ENCODE measurements at regions not wholly inside any gene's neighbourhood (a gene's known extent, or its start where the extent isn't known, plus 50 kb on each side); places are given as distances from the start of the nearest gene placed in this dataset.

DNA sequence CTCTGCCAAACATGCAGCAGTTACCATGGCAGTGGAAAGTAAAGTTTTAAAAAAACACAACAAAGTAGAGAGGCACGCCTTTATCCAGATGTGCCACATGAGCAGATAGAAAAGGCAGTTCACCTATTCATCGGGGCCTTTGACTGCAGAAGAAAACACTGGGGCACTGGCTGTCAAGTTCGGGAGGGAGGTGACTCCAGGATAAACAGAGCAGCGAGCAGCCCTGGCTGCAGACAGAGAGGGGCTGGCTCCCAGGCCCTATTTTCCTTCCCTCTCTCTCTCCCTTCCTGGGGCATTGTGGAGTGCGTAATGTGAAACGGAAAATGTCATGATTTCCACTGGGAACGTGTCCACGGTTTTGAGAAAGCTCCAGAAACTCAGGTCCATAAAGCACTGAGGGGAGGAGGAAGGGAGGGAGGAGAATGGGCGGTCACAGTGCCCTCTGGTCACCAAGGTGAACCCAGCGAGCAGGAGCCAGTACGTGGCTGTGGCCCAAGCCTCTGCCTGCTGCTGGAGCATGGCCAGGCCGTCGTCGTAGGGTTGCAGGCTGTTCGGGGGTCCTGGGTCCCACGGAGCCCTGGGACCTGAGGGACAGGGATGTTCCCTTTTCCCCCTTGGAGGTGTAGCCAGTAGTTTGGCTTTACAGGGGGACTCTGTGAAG is 114.7 kb upstream of the IRF2BP2 start:
- no peak for DNase-seq

DNA sequence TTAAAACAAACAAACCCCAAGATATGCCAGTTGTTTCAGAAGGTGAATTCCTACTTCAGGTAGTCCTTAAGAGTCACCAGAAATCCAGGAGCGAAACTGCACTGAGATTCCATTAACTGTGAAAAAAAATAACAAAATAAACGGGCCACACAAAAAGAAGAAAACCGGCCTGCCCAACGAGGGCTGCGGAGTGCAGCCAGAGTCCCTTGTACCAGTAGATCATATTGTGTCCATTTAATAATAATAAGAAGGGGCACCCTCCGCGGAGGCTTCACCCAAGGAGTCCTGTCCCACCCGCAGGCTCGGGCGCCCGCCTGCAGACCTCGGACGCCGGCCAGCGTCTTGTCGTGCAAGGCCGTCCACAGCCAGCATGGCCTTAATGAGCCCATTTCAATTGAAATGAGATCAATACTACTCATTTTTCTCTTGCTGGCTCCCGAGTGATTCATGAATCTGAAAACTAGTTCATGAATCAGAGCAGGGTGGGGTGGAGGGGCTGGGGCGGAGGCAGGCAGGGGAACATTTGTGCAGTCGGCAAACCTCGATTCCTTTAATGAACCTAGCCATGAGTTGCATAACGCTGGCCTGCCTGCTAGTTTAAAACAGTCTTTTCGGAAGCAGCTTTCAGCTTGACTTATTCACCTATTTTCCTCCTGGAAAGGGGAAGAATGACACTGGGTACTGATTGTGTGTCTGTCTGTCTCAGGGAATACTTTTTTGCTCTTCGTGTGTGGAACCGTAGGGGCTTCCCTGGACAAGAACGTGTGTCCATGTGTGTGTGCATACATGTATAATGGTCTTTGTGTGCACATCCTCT is 113.1 kb upstream of the IRF2BP2 start:
- no peak for DNase-seq

DNA sequence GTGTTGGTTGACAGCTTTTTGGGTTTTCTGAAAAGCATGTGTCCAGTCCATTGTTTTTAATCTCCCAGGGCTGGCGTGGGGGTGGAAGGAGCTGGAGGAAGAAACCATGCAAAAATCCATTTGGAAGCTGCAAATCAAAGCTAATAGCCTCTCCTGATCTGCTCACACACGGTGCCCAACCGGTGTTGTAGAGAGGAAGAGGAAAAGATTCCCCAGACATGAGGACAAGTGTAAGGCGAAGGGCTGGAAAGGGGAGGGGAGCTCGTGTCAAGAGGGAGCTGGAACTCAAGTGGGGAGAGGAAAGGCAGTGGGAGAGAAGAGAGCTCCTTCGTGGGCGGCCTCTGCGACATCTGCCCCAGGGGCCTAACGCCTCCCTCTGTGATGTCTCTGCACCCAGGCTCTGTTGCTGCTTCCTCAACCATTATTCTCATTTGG is 112.3 kb upstream of the IRF2BP2 start:
- no peak for DNase-seq

DNA sequence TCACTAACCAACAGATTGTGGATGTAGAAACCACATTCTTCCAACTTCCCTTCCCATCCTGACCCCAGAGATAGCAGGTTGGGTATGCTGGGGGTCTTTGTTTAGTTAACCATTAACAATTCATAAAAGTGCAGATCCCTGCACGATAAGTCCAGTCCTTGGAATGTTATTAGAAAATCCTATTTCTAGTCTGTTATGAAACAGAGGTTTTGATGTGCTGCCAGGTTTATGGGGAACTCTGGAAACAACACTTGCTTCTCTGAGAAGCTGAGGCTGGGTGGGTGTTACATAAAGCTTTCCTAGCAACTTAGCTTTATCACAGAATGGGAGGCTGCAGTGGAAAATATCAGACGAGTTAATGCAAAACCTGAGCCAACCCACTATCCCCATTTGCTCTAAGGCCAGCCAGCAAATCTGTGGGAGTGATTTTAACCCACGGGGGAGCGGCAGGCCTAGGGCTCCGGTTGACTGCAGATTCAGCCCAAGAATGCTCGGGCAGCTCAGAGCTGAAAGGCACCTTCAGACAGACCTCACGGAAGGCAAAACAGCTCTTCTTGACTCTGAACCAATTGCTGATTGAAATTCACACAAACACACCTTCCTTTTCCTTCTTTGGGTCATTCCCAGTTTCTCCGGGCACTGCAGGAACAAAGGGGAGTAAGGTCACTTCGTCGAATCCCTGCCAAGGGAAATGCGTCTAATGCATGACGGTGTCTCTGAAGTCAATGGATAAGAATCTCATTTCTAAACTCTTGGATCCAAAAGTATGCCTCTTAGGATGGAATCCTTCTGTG is 111.7 kb upstream of the IRF2BP2 start:
- no peak for DNase-seq

DNA sequence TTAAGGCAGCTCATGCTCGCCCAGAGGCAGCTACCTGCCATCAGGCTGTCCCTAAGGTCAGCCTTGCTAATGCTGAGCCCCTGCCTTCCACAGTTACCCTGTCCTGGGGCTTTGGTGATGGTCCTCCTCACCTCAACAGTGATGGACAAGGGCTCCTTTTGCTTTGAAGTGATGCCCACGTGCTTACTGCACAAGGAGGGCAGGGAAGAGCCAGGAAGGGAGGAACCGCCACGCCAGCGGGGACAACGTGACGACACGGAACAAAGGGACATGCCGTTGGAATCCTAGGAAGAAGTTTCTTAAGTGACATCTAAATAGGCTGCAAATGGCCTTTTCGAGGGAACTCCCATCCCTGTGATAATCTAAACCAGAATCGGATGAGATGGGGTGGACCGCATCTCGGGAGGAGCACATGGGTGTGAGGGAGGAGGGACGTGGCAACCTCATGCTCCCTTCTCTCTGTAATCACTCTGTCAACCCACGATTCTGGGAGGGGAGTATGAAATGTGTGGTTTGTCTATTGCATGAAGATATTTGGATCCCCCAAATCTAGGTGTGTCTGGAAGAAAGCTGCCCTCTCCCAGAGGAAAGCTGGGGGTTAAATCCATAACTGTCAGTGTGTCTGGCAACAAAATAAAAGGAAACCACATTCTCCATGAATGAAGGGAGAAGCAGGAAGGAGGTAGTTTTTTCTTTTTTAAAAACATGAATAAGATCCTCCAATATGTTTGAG is 110.9 kb upstream of the IRF2BP2 start:
- no peak for DNase-seq

DNA sequence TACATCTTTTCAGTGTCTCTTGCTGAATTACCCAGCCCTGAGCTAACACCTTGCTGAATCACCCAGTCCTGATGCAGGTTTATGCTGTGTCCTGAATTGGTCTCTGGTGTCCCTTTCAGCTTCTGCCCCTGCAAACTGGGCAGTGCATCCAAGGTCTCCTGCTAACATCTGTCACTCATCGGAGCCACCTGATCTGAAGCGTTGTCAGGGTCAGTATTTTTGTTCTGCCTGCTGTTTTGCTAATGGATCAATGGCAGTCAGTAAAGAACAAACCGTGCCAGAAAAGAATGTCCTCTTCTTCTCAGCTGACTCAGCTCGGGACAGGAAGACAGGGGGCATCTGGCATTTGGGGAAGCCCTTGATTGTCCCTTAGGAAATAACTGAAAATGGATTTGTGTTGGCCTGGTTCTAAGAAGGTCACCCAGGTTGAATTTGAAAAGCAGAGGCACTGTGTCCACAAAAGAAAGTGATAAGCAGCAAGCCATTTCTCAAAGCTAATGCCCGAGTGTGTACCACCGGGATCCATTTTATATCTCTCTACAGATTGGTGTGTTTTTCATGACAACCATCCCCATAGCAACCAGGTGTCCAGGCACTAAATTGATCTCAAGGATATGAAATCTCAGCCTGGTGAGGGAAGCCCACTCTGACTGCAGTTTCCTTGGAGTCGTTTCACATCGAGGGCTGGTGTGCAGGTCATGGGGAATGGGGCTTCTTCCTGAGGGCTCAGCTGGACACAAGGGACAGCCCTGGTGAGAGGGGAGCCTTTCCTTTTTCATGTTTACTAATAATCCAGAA is 109.7 kb upstream of the IRF2BP2 start:
- no peak for DNase-seq

DNA sequence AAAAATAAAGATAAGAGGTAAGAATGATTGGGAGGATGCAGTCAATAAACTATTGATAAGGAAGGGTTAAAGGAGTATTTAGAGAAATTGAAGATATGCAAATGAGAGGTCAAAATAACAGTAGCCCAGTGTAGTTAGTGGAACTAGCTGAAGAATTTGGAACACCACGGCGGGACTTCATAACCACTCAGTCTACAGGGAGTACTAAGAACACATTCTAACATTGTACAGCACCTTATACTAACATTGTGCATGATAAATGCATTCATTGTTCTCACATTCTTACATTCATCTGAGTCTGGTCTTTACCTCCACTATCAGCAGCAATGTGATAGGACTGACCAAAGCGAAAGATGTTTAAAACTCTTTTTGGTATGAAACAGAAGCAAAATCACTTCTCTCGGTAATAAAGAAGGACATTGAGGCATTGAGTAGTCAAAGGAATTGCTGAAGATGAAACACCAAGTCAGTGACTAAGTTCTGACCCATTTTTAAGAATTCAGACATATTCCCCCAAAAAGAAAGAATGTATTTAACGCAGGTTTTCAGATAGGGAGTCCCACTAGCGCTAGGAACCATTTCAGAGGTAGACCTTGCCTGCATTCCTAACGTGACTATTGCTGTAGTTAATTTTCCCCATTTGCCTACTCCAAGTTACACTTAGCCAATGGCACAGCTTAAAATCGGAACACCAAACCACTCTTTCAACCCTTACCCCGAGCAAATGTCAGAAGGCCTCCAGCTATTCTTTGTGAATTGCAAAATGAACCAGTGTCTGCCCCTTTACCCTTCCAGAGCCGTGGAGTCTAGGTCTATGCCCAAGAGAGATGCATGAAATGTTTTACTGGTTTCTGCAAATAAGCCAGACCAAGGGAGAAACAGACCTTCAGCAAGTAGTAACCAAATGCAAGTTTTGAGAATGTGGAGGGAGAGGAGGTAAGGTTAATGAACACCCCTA is 108.8 kb upstream of the IRF2BP2 start:
- DNase-seq = no peak

DNA sequence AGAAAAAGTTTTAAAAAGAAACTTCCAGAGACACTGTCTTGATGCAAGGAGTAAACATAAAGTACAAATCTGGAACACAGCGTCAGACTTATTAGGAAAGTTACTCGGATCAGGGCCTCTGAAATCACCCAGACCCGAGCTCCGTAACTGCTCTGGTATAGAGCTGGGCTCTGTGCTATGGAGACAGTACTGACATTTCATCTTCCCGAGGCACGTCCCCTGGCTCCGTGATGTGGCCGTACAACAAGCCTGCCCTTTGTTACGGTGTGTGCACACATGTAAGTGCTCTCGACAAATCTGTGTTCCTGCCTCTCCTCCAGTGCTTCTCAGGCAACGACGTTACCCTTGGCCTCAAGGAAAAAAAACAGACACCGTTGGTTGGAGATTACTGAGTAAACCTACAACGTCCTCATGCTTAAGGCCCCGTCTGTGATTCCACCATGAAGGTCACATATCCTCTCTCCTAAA is 107.0 kb upstream of the IRF2BP2 start:
- no peak for DNase-seq

DNA sequence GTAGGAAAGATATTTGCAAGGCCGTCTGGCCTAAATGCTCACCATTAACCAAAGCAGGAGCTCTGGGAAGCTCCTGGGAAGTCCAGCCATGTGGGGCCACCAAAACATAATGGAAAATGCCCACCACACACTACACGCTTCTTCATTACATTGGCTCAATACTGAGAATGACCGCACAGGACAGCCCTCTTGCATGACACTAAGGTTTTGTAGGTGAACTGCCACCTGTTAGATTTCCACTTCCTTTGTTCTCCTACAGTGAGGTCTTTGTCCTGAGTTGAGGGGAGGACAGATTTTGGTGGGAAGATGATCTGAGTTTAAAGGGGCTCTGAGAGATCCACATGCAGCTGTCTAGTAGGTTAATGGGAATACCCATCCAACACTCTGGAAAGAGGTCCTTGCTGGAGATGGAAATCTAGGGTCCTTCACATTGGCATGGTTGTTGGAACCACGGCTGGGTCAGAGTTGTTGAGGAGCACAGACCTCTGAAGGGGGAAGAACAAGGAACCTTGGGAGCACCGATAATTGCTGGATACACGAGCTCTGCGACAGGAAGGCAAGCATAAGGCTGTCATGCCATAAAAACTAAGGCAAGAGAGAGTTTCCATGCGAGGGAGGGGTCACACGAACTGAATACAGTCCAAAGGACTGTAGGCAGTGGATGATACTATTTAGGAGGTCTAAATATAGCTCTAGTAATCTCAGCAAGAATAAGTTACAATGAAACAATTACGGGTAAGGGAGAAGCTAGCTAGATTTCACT is 105.5 kb upstream of the IRF2BP2 start:
- no peak for DNase-seq

DNA sequence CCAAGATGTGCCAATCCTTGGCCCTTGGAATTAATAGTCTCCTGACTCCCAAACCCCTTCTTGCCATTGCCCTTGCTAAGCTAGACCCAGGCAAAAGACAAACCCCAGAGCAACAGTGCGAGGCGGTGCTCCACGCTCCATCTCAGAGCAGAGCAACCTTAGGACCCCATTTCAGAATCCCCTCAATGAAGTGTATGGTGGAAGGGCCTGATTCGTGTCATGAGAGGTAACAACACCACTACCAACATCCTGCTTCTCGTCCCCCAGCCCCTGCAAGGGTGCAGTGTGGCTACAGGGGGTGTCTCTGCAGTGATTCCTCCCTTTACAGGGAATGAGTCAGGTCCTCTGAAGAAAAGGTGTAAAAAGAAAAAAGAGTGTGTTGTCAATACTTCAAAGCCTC is 103.9 kb upstream of the IRF2BP2 start:
- no peak for DNase-seq

DNA sequence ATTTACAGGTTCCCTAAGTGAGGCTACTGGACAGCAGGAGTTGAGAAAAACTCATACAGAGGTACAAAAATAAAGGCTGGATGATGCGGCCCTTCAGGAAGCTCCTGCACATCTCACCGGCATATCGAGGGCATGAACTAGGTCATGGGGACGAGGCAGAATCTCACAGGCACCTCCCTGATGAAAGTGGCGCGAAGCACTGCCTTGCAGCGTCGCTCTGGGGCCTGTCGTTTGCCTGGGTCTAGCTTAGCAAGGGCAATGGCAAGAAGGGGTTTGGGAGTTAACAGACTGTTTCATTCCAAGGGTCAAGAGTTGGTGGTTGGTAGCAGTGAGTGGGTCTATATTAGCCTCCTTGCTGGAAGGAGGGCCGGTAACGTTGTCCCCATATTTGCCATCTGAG is 103.5 kb upstream of the IRF2BP2 start:
- DNase-seq = no peak

DNA sequence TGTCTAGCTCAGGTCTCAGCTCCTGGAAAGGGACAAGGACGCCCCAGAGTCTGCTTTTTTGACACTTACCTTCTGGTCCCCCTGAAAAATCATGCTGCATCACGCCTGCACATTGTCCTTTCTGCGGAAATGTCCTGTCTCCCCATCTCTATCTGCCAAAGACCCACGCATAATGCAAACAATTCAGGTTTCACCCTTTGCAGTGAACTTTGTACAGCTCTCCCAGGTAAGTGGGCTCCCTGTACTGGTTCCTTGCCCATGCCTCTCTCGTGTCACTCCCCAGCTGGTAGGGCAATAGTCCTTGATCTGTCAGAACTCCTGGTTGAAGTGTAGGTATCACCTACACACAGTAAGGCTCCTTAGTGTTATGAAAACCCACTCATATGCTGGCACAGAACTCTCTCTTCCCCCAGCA is 102.9 kb upstream of the IRF2BP2 start:
- no peak for DNase-seq

DNA sequence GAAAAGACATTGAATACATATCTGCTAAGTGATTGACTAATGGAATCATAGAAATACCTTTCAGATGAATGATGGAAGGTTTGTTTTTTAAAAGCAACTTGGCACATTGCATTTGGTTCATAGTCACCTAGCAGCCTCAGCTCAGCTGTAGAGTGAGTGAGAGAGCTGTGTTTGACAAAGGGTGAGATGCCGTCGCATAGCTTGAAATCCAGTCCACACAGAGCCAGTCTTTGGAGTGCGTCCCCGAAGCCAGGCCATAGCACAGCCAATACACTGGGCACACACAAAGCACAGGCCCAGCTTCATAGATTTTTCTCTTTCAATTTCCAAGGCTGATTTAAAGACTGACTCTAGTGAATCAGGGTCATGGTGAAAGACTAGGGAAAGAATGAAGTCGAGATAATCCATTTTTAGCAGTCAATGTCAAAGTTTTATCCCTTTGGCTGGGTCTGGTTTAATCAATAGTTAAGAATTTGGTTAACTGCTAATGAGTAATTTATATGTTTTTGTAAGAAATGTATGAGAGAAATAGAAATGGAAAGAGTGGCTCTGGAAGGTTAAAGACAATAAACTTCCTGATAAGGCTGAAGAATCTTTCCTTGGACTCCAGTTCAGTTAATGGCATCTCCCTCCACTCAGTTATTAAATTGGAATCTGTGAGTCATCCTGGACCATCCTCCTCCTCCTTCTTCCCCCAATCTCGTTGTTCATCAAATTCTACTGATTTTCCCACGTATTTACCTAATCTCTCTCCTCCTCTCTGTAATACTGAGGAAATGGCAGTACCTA is 101.2 kb upstream of the IRF2BP2 start:
- DNase-seq = no peak

DNA sequence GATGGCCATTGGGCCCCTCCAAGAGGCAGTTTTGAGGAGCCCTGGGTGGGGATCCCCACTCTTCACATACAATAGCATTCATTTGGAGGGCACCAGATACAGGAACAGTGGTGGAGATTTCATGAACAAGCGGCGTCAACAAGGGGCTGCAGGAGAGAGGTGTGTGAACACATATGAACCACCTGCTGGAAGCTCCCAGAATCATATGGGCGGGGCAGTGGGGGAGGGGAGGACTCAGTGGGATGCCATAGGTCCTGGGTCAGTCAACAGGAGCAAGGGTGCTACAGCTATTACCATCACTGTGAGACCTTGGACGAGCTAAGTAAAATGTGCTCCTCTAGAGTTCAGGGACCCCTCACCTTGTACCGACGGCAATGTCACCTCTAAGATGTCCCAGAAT is 100.4 kb upstream of the IRF2BP2 start:
- DNase-seq = no peak

DNA sequence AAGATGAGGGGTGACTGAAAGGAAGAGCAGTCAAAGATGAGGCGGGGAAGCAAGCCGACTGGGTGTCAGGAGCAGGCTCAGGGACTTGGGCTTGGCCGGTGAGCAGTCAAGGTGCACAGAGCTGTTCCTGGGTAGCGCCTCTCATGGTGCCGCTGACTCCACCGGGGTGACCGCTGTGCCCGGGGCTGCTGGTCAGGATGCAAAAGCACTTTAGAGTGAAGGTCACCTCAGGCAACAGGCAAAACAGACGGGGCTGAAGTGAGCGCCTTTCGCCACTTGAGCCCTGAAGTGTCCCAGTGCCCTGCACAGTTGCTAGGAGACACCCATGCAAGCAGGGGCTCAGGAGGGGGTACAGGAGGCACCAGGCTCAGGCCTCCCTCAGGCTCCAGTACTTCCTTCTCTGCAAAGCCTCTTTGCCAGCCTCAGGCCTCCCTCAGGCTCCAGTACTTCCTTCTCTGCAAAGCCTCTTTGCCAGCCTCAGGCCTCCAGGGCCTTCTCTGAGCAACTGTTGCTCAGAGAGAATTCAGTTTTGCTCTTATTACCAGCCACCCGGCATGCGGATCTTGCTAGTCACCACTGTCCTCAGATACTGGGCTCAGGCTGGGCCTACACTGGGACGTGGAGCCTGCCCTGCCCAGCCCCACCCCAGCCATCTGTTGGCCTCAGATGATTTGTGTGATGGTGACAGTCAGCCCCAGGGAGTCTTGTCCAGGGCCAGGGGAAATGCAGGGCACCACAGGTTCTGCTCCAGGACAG is 99.7 kb upstream of the IRF2BP2 start:
- no peak for DNase-seq

DNA sequence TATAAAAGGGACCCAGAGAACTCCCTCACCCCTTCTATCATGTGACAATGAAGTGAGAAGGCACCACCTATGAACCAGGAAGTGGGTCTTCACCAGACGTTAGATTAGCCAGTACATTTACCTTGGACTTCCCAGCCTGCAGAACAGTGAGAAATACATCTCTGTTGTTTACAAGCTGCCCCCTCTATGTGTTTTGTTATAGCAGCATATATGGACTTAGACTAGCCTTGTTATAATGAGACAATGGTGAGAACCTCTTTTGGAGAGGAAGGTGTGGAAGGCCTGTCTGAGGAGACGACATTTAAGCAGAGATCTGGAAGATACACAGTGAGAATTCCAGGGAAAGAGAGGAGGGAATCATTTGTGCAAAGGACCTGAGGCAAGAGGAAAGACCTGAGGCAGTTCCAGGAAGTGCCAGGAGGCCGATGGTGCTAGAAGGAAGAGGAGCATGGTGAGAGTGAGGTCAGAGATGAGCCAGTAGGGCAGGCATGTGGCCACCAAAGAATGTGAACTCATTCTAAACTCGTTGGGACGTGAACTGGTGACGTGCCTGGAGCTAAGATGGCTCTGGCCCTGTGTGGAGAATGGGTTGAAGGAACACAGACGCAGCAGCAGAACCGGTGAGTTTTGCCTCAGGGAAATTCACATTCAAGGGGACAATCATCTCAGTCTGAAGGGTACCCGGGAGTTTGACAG is 98.9 kb upstream of the IRF2BP2 start:
- no peak for DNase-seq

DNA sequence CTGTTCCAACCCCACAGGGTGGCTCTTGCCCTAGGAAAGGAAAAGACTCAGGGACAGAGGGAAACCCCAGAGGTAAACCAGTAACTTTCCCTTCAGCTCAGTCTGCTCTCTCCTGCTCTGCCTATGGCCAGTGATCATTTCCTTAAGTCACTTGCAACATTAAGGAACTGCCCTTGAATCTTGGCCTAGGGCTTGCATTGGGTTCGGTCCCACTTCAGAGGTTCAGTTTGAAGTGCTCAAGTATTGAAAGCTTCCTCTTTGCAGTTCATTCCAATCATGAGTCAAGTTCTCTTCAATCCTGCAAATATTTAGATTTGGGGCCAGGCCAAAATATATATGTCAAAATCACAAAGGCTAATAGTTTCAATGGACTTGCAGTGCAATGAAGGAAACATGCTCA is 97.7 kb upstream of the IRF2BP2 start:
- no peak for DNase-seq

DNA sequence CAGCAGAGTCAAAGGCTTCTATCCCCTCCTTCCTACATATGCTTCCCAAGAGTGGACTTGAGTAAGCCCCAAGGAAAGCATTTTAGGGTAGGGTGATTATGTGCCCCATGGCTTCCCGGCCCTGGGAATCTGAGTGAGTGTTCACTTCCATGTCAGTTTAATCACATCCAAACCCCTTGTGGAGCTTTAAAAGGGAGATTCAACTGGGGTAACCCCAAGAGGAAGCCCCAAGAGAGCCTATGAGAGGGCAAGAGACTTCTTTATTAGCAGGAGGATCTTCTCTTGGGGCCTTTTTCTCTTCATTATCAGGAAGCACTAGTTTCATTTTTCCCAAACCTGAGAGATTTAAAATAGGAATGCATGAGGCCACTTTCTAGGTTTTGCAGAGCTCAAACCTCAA is 97.0 kb upstream of the IRF2BP2 start:
- no peak for DNase-seq

All from NCI-H1436 treated with DMSO at 0.1 percent for 48 hours (cell line).